ENCODE measurements at regions not wholly inside any gene's neighbourhood (a gene's known extent, or its start where the extent isn't known, plus 50 kb on each side); places are given as distances from the start of the nearest gene placed in this dataset.

DNA sequence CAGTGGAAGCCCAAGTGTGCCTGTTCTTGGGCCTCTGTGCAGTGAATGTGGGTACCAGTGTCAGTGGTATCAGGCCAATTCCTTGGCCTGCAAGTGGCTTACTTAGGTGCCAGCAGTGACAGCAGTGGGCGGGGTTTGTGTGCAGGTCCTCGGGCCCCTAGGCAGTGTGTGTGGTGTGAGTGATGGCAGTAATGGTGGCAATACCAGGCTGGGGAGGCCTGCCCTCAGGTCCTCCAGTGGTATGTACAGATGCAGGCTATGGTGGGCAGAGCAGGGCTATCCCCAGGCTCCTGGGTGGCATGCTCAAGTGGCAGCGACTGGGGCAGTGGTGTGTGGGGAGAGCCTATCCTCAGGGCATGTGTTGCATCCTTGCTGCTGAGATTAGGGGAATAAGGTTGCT, 379.7 kb downstream of the SQOR start:
- Histone ChIP-seq H3K4me1 (no peaks in the 10 kb centered on the region), H3K4me3 (no peak overlapping the region), H3K27me3 (no peaks in the 10 kb centered on the region), H3K27ac (no peak overlapping the region), H3K9me3 (no peaks in the 10 kb centered on the region), H3K9ac (ENCODE audit: low read depth in 2 of 2, low read length in 2 of 2) (no peak overlapping the region), H3K36me3 (no peaks in the 10 kb centered on the region)
- TF ChIP-seq CTCF (IDR thresholded peaks at IDR 0.05): no peak
- DNase-seq: no peak
- intact Hi-C loops (cut with DNase I): no loop called here

- no peak for TF ChIP-seq CTCF (IDR thresholded peaks at IDR 0.05)
- no peaks in the 10 kb centered on the region for H3K27me3 ChIP-seq
- no peaks in the 10 kb centered on the region for H3K36me3 ChIP-seq
- no peaks in the 10 kb centered on the region for H3K4me1 ChIP-seq
- no peak overlapping the region for H3K27ac ChIP-seq
- DNase-seq: no peak
- no peaks in the 10 kb centered on the region for H3K9me3 ChIP-seq
- no peak overlapping the region for H3K9ac ChIP-seq (ENCODE audit: low read depth in 2 of 2, low read length in 2 of 2)
- intact Hi-C loops (cut with DNase I): no loop called here
- no peak overlapping the region for H3K4me3 ChIP-seq
Measured at GRCh38 chr15:46034755-46035154, 399.9 kb downstream of the SQOR start.

GRCh38 chr15:46039703-46040102, 404.9 kb downstream of the SQOR start:
- no peak for TF ChIP-seq CTCF (IDR thresholded peaks at IDR 0.05)
- Histone ChIP-seq H3K36me3 (no peaks in the 10 kb centered on the region), H3K9ac (ENCODE audit: low read depth in 2 of 2, low read length in 2 of 2) (no peak overlapping the region), H3K27ac (no peak overlapping the region), H3K9me3 (no peaks in the 10 kb centered on the region), H3K4me1 (no peaks in the 10 kb centered on the region), H3K27me3 (no peaks in the 10 kb centered on the region), H3K4me3 (no peak overlapping the region)
- no peak for DNase-seq
- intact Hi-C loops (cut with DNase I): no loop called here

DNA sequence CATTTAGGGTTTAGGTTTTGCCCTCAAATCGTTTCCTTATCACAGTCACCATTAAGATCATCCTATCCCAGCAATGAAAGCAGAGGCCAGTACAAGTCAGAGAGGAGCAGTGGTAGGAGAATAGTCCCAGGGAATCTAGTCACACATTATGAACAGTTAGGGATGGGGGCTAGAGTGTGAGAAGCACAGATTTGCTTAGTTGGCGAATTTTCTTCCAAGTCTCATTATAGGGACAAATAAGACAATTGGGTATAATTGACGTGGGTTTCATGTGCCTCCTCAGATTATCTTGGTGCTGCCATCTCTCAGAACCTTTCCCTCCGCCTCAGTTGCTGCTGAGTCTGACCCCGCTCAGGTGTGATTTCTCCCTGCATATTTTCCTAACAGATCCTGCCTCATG, 407.1 kb downstream of the SQOR start:
- no peaks in the 10 kb centered on the region for H3K4me1 ChIP-seq
- no peaks in the 10 kb centered on the region for H3K36me3 ChIP-seq
- no peaks in the 10 kb centered on the region for H3K27me3 ChIP-seq
- no peak for DNase-seq
- no peaks in the 10 kb centered on the region for H3K9me3 ChIP-seq
- no peak for TF ChIP-seq CTCF (IDR thresholded peaks at IDR 0.05)
- no peak overlapping the region for H3K27ac ChIP-seq
- intact Hi-C loops (cut with DNase I): no loop called here
- no peak overlapping the region for H3K9ac ChIP-seq (ENCODE audit: low read depth in 2 of 2, low read length in 2 of 2)
- no peak overlapping the region for H3K4me3 ChIP-seq

GRCh38 chr15:46059921-46060594, 425.2 kb downstream of the SQOR start:
- no peak for TF ChIP-seq CTCF (IDR thresholded peaks at IDR 0.05)
- H3K4me3 ChIP-seq: no peak overlapping the region
- no peak overlapping the region for H3K9ac ChIP-seq (ENCODE audit: low read depth in 2 of 2, low read length in 2 of 2)
- H3K4me1 ChIP-seq: no peaks in the 10 kb centered on the region
- intact Hi-C loops (cut with DNase I): no loop called here
- no peak overlapping the region for H3K27ac ChIP-seq
- DNase-seq: no peak
- H3K9me3 ChIP-seq: no peaks in the 10 kb centered on the region
- H3K36me3 ChIP-seq: no peaks in the 10 kb centered on the region
- H3K27me3 ChIP-seq: no peaks in the 10 kb centered on the region

Data from colonic mucosa (tissue), 4 donors.